GM19324 (cell line): ENCODE measurements at regions not wholly inside any gene's neighbourhood (a gene's known extent, or its start where the extent isn't known, plus 50 kb on each side); places are given as distances from the start of the nearest gene placed in this dataset.
"Not testable (repeated sequence)": the region's sequence is repeated elsewhere in the genome, so short reads cannot be mapped to it uniquely, and the experiment has no call there.

Experiments used
- ATAC-seq: cut with Tn5 transposase; IDR thresholded peaks from one replicate; pipeline ENCODE4 v1.9.1; 2021; ENCODE audit warnings: mild to moderate bottlenecking, moderate library complexity; ENCODE audit not compliant: unreplicated experiment, low FRiP score

- ATAC-seq = no peak
Observed at GRCh38 chr10:60485025-60485424, 95.3 kb upstream of the ANK3 start.

GRCh38 chr10:60480865-60481563, 91.3 kb upstream of the ANK3 start:
- no peak for ATAC-seq

- ATAC-seq = no peak
Observed at GRCh38 chr10:60479305-60480020, 89.8 kb upstream of the ANK3 start.

- no peak for ATAC-seq
Observed at GRCh38 chr10:60476451-60476850, 86.8 kb upstream of the ANK3 start.

- ATAC-seq = no peak
Observed at GRCh38 chr10:60473557-60473956, 83.9 kb upstream of the ANK3 start.

- ATAC-seq = no peak
Observed at GRCh38 chr10:60470091-60470490, 80.4 kb upstream of the ANK3 start.

GRCh38 chr10:60469147-60469546, 79.5 kb upstream of the ANK3 start:
- not testable (repeated sequence) for ATAC-seq

- no peak for ATAC-seq
Observed at GRCh38 chr10:60467202-60467546, 77.5 kb upstream of the ANK3 start.

- ATAC-seq = no peak
Observed at GRCh38 chr10:60466267-60467201, 76.9 kb upstream of the ANK3 start.

GRCh38 chr10:60465801-60466200, 76.1 kb upstream of the ANK3 start:
- ATAC-seq = no peak

GRCh38 chr10:60464659-60465058, 75.0 kb upstream of the ANK3 start:
- ATAC-seq = no peak

GRCh38 chr10:60463746-60464145, 74.1 kb upstream of the ANK3 start:
- no peak for ATAC-seq

- ATAC-seq = no peak
Observed at GRCh38 chr10:60461688-60462087, 72.0 kb upstream of the ANK3 start.

- ATAC-seq = no peak
Observed at GRCh38 chr10:60459701-60460457, 70.2 kb upstream of the ANK3 start.

GRCh38 chr10:60456053-60456452, 66.4 kb upstream of the ANK3 start:
- no peak for ATAC-seq

- ATAC-seq = no peak
Observed at GRCh38 chr10:60454336-60454735, 64.7 kb upstream of the ANK3 start.

GRCh38 chr10:60453036-60453435, 63.4 kb upstream of the ANK3 start:
- ATAC-seq = no peak

GRCh38 chr10:60450291-60450690, 60.6 kb upstream of the ANK3 start:
- ATAC-seq = no peak

- ATAC-seq = no peak
Observed at GRCh38 chr10:60448246-60448645, 58.6 kb upstream of the ANK3 start.

- no peak for ATAC-seq
Observed at GRCh38 chr10:60446851-60447250, 57.2 kb upstream of the ANK3 start.
